Jurkat, Clone E6-1 (cell line): ENCODE measurements at regions not wholly inside any gene's neighbourhood (a gene's known extent, or its start where the extent isn't known, plus 50 kb on each side); places are given as distances from the start of the nearest gene placed in this dataset.
"Not testable (repeated sequence)": the region's sequence is repeated elsewhere in the genome, so short reads cannot be mapped to it uniquely, and the experiment has no call there.

Experiments used
- DNase-seq: peaks from one replicate; pipeline ENCODE4 v3.0.0-alpha.2; 2011; ENCODE audit warnings: low read depth, low spot score
- H3K4me3 ChIP-seq: 2 replicates; pipeline ENCODE4 v1.5.1; 2011; ENCODE audit warnings: mild to moderate bottlenecking, low read length, control low read depth, moderate library complexity

GRCh38 chr7:88628363-88629085 lies 131.0 kb upstream of the ZNF804B start:
- DNase-seq = no peak
- no peak overlapping the region for H3K4me3 ChIP-seq

- DNase-seq = no peak
- no peak overlapping the region for H3K4me3 ChIP-seq
These were observed 142.3 kb upstream of the ZNF804B start for GRCh38 chr7:88617185-88617584.

GRCh38 chr7:88615336-88615735 lies 144.2 kb upstream of the ZNF804B start:
- no peak overlapping the region for H3K4me3 ChIP-seq
- DNase-seq = no peak

- H3K4me3 ChIP-seq = no peak overlapping the region
- no peak for DNase-seq
These were observed 144.8 kb upstream of the ZNF804B start for GRCh38 chr7:88614736-88615135.

GRCh38 chr7:88610942-88611341 lies 148.6 kb upstream of the ZNF804B start:
- DNase-seq = no peak
- no peak overlapping the region for H3K4me3 ChIP-seq

- H3K4me3 ChIP-seq = no peak overlapping the region
- no peak for DNase-seq
These were observed 158.8 kb upstream of the ZNF804B start for GRCh38 chr7:88600695-88601094.

GRCh38 chr7:88599528-88599927 lies 160.0 kb upstream of the ZNF804B start:
- no peak overlapping the region for H3K4me3 ChIP-seq
- no peak for DNase-seq

GRCh38 chr7:88597941-88598425 lies 161.5 kb upstream of the ZNF804B start:
- no peak for DNase-seq
- no peak overlapping the region for H3K4me3 ChIP-seq

GRCh38 chr7:88590963-88591362 lies 168.5 kb upstream of the ZNF804B start:
- no peak for DNase-seq
- no peak overlapping the region for H3K4me3 ChIP-seq

GRCh38 chr7:88589927-88590326 lies 169.6 kb upstream of the ZNF804B start:
- no peak for DNase-seq
- no peak overlapping the region for H3K4me3 ChIP-seq

- DNase-seq = no peak
- H3K4me3 ChIP-seq = no peak overlapping the region
These were observed 172.6 kb upstream of the ZNF804B start for GRCh38 chr7:88586890-88587289.

GRCh38 chr7:88586219-88586618 lies 173.3 kb upstream of the ZNF804B start:
- no peak overlapping the region for H3K4me3 ChIP-seq
- DNase-seq = no peak

GRCh38 chr7:88576720-88577119 lies 182.8 kb upstream of the ZNF804B start:
- H3K4me3 ChIP-seq = no peak overlapping the region
- no peak for DNase-seq

- DNase-seq = no peak
- no peak overlapping the region for H3K4me3 ChIP-seq
These were observed 193.3 kb upstream of the ZNF804B start for GRCh38 chr7:88566162-88566729.

- DNase-seq = no peak
- H3K4me3 ChIP-seq = no peak overlapping the region
These were observed 194.1 kb upstream of the ZNF804B start for GRCh38 chr7:88565401-88565800.

GRCh38 chr7:88556441-88556840 lies 203.1 kb upstream of the ZNF804B start:
- DNase-seq = not testable (repeated sequence)

GRCh38 chr7:88554847-88555246 lies 204.7 kb upstream of the ZNF804B start:
- DNase-seq, H3K4me3 ChIP-seq: not testable (repeated sequence)

More at GRCh38 chr7:88556441-88556840, 203.1 kb upstream of the ZNF804B start:
- not testable (repeated sequence) for H3K4me3 ChIP-seq

- no peak for DNase-seq
These were observed 211.1 kb upstream of the ZNF804B start for GRCh38 chr7:88548399-88548798.

GRCh38 chr7:88546808-88547207 lies 212.7 kb upstream of the ZNF804B start:
- DNase-seq = peak; percentile 26
- no peak overlapping the region for H3K4me3 ChIP-seq

More at GRCh38 chr7:88548399-88548798, 211.1 kb upstream of the ZNF804B start:
- H3K4me3 ChIP-seq = no peak overlapping the region

GRCh38 chr7:88545663-88546062 lies 213.8 kb upstream of the ZNF804B start:
- no peak overlapping the region for H3K4me3 ChIP-seq
- no peak for DNase-seq

GRCh38 chr7:88540012-88540411 lies 219.5 kb upstream of the ZNF804B start:
- no peak overlapping the region for H3K4me3 ChIP-seq
- no peak for DNase-seq
